Activated CD8-positive, alpha-beta memory T cell treated with anti-CD3 and anti-CD28 coated beads, Interleukin-2, amount 10 ng/mL, durations not matched to agents 7 days and 5 days (primary cell): ENCODE measurements at regions not wholly inside any gene's neighbourhood (a gene's known extent, or its start where the extent isn't known, plus 50 kb on each side); places are given as distances from the start of the nearest gene placed in this dataset.

Experiments used
- ATAC-seq: fragments of 150-1000 bp; cut with Tn5 transposase; one replicate; pipeline ENCODE4 v1.10.0; 2021; ENCODE audit warnings: moderate library complexity
- CTCF ChIA-PET: fragments of 350-600 bp; sonication (Branson Sonifier 250); formaldehyde crosslinking; loops from one replicate; lab custom pipeline; 2021; ENCODE audit warnings: antibody characterized with exemption; lab: Charles Lee
- DNase-seq: peaks from one replicate; pipeline ENCODE4 v3.0.0-alpha.2; 2020
- H3K27ac Mint-ChIP-seq: one replicate; pipeline ENCODE4 v1.8.0; 2021; ENCODE audit warnings: mild to moderate bottlenecking, mixed read lengths
- H3K27me3 Mint-ChIP-seq: one replicate; pipeline ENCODE4 v1.8.0; 2021; ENCODE audit warnings: mixed read lengths
- H3K36me3 Mint-ChIP-seq: one replicate; pipeline ENCODE4 v1.8.0; 2021; ENCODE audit warnings: mild to moderate bottlenecking, mixed read lengths
- H3K4me1 Mint-ChIP-seq: one replicate; pipeline ENCODE4 v1.8.0; 2021; ENCODE audit warnings: mixed read lengths
- H3K4me3 Mint-ChIP-seq: one replicate; pipeline ENCODE4 v1.8.0; 2021; ENCODE audit warnings: mild to moderate bottlenecking, moderate library complexity, mixed read lengths
- H3K9me3 Mint-ChIP-seq: one replicate; pipeline ENCODE4 v1.8.0; 2022; ENCODE audit warnings: low read depth, mixed read lengths

DNA sequence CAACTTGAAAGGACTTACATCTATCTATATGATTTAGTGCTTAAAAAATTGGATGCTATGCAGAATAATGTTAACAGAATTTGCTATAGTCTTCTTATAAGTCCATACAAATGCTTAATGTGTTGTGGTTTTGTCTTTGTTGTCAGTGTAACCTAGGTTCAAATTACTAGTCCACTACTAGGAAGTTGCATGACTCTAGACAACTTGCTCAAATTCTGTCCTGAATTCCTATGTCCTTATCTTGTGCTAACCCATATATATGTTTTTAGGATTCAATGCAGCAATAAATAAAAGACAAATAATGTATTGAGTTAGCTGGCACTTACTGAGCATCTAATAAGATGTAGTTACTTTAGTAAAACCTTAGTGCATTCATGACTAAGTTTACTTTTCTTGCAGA lies 276.5 kb upstream of the KCNMB2 start:
- CTCF ChIA-PET = no interaction called here
- no peak for DNase-seq
- H3K36me3 Mint-ChIP-seq = no peaks in the 10 kb centered on the region
- no peak overlapping the region for H3K27ac Mint-ChIP-seq
- no peak overlapping the region for H3K4me3 Mint-ChIP-seq
- no peak for ATAC-seq
- H3K9me3 Mint-ChIP-seq = no peaks in the 10 kb centered on the region
- H3K27me3 Mint-ChIP-seq = no peaks in the 10 kb centered on the region
- no peaks in the 10 kb centered on the region for H3K4me1 Mint-ChIP-seq

DNA sequence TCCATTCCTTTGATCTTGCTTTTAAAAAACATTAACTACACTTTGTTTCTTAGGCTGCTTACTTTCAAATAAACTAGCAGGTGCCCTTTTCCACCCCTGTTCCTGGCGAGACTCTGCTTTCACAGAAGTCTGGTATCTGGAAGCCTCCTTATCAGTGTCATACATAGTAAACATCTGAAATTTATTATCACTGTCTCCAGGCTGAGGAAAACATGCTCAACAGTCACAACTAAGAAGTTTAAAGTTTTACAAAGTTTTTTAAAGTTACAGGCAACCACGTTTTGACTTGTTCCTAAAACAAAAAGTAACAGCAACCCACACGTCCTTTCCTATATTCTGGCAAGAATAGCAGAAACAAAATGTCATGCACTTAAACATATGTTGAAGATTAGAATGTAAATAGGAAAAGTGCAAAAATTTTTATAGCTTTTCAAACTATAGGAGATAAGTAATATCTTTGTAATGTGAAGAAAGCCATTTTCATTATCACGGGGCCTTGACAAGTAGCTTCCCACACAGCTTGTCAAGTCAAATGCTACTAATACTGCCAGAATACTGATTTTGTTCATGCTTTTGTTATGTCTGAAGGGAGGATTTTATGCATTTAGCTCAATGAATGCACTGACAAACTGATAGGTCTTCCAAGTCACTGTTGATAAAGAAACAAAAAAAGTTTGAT lies 275.2 kb upstream of the KCNMB2 start:
- DNase-seq (no peak), ATAC-seq (no peak)
- Mint-ChIP-seq H3K4me3 (no peak overlapping the region), H3K27me3 (no peaks in the 10 kb centered on the region), H3K36me3 (no peaks in the 10 kb centered on the region), H3K9me3 (no peaks in the 10 kb centered on the region), H3K27ac (no peak overlapping the region), H3K4me1 (no peaks in the 10 kb centered on the region)
- CTCF ChIA-PET = no interaction called here

DNA sequence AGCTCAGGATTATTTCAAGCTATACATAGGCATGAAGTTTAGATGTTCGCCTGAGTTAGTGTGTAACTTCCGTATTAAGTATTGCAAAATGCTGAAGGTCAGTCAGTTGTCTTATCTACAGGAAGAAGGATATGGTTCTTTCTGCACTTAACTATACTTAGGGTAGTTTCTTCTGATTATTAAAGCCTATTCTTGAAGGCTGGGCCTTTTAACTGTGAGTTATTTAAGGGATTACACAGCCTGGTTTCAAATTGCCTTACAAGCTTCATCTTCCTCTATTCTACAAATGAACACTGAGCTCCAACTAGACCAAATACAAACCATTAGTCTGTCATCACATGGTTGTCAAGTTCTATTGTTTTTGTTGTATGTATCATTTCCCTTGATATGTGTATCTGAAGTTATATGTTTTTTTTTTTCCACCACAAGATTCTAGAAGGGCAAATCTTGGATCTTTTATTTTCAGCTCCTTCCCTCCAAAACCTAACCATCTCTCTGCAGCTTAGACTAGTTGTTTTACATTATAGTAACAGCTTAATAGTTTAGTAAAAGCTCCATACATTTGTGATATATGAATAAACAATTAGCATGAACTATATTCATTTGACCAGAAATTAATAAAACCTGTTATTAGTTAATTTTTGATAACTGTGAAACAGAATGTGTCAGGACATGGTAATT lies 272.9 kb upstream of the KCNMB2 start:
- ATAC-seq = no peak
- CTCF ChIA-PET = interaction anchor here (1.6 kb wide), 1 partner anchor 99 kb away, joined by 3 read pairs; no protein-coding TSS in a partner anchor

DNA sequence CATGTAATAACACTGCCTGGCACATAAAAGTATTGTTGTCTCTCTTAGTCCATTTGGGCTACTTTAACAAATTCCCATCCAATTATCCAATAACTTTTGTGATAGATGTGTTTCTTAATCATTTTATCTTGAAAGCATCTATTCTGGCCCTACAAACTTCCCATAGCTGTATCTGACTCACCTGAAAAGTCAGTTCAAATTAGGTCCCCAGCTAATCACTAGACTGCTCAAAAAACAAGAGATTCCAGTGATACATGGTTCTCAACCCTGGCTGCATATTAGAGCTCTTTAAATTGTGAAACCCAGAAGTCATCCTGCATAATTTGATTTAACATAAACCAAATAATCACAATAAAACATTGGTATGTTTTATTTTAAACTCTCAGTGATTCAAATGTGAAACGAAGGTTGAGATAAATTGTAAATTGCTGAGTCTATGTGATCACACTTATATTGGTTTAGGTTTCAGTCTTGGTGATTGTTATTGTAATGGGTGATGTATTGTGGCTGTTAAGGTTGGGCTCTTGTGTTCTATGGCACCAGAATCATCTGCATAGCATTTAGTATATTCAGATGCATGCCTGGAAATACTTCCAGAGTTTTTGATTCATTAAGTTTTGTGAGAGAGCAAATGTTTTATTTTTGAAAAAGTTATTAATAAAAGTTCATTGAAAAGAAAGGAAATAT lies 268.9 kb upstream of the KCNMB2 start:
- CTCF ChIA-PET = no interaction called here
- no peak for DNase-seq
- Mint-ChIP-seq H3K27ac (no peak overlapping the region), H3K4me3 (no peak overlapping the region), H3K4me1 (no peaks in the 10 kb centered on the region), H3K27me3 (no peaks in the 10 kb centered on the region), H3K36me3 (no peaks in the 10 kb centered on the region), H3K9me3 (no peaks in the 10 kb centered on the region)
- no peak for ATAC-seq

More for the DNA sequence above, 272.9 kb upstream of the KCNMB2 start:
- Mint-ChIP-seq H3K4me1 (no peaks in the 10 kb centered on the region), H3K27me3 (no peaks in the 10 kb centered on the region), H3K9me3 (no peaks in the 10 kb centered on the region), H3K36me3 (no peaks in the 10 kb centered on the region), H3K27ac (no peak overlapping the region), H3K4me3 (no peak overlapping the region)
- DNase-seq = no peak

DNA sequence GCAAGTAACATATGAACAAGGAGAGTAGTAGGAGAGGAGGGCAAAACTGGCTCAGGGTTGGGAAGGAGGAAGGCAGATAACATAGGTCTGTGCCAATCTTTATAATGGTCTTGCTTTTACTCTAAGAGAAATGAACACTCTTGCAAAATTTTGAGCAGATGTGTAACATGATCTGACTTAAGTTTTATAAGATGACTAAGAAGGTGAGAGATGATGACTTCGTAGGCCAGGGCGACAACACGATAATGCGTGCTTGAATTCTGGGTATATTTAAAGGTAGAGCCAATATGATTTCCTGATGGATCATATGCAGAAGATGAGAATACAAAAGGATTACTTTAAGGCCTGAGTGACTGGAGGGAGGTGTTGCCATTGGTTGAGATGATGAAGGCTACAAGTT lies 265.4 kb upstream of the KCNMB2 start:
- DNase-seq (no peak), ATAC-seq (no peak)
- Mint-ChIP-seq H3K9me3 (no peaks in the 10 kb centered on the region), H3K4me3 (no peak overlapping the region), H3K36me3 (no peaks in the 10 kb centered on the region), H3K27ac (no peak overlapping the region), H3K27me3 (no peaks in the 10 kb centered on the region), H3K4me1 (no peaks in the 10 kb centered on the region)
- CTCF ChIA-PET = no interaction called here

DNA sequence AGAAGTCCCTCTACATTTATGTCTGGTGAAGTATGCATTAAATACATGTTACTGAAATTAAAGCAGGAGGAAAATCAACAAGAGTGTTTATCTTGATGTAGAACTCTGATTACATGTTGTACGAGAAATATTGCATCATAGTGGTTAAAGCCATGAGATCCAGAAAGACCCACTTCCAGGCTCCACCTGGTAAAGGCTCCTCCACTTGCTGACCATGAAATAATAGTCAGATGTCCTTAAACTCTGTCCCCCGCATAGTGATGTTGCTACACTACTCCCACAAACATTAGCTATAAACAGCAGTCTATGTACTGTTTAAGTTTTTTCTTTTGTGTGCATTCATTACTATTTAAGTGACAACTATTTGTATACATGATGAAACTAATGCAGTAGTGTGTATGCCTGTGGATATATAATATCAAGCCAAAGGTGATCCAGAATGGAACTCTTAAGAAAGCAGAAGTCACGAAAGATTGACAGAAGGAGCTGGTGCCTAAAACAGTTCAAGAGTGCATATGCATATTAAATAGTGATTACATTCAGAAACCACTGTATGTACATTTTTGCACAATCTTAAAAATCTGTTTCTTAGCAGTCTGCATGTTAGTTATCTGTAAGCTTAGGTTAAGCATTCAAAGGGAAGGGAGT lies 264.4 kb upstream of the KCNMB2 start:
- Mint-ChIP-seq H3K27ac (no peak overlapping the region), H3K36me3 (no peaks in the 10 kb centered on the region), H3K27me3 (no peaks in the 10 kb centered on the region), H3K4me3 (no peak overlapping the region), H3K4me1 (no peaks in the 10 kb centered on the region), H3K9me3 (no peaks in the 10 kb centered on the region)
- ATAC-seq (no peak), DNase-seq (no peak)
- CTCF ChIA-PET = no interaction called here

DNA sequence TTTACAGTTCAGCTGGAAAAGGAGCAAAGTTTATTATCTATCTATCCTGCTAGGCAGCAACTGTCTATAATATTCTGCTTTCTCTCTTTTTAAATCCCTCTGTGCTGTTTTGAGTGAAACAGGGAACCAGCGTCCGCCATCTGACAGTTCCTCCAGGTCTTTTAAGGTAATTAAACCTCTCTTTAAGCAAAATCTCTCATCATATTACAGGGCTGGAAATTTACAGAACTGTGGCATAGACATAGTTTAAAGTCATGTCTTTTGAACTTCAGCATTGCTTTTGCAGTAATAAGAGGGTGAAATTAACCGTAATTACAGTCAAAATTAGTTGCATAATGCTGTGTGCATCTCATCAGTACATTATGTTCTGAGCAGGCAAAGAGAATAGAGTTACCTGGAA lies 263.4 kb upstream of the KCNMB2 start:
- H3K4me1 Mint-ChIP-seq = no peaks in the 10 kb centered on the region
- CTCF ChIA-PET = no interaction called here
- H3K4me3 Mint-ChIP-seq = no peak overlapping the region
- H3K9me3 Mint-ChIP-seq = no peaks in the 10 kb centered on the region
- DNase-seq = no peak
- H3K27me3 Mint-ChIP-seq = no peaks in the 10 kb centered on the region
- no peaks in the 10 kb centered on the region for H3K36me3 Mint-ChIP-seq
- H3K27ac Mint-ChIP-seq = no peak overlapping the region
- ATAC-seq = no peak

DNA sequence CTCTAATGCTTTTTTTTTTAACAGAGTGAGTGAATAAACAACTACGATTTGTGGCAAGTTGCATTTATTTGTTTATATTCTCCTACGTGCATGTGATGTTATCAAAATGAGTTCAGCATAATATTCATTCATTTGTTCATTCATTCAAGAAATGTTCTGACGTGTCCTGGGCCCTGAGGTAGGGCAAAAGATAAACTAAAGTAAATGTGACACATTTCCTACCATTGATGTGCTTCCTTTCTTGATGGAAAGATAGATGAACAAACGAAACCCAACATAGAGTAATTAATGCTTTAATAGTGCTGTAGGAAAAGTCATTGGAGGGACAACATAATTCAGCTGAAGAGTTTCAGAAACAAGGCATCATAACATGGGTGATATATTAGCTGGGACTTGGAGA lies 261.5 kb upstream of the KCNMB2 start:
- no peaks in the 10 kb centered on the region for H3K4me1 Mint-ChIP-seq
- no peaks in the 10 kb centered on the region for H3K27me3 Mint-ChIP-seq
- H3K27ac Mint-ChIP-seq = no peak overlapping the region
- H3K4me3 Mint-ChIP-seq = no peak overlapping the region
- ATAC-seq (no peak), DNase-seq (no peak)
- CTCF ChIA-PET = no interaction called here
- no peaks in the 10 kb centered on the region for H3K36me3 Mint-ChIP-seq
- H3K9me3 Mint-ChIP-seq = peaks cover 5% of the 10 kb centered on the region

DNA sequence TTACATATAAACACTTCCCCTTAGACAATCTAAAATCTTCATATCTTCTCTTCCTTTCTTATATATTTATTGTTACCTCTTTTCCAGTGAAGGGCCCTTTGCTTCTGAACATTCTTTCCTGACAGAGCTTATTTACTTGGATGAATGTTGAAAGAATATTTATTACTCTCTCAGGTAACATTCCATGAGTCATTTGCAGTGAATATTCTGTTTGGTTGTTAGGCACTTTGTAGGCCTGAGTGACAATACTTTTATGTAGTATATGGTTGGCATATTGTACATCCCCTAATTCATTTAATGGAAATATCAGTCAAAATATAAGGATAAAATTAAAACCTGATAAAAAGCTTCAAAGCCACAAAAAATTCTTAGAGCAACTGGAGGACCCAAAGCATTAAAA lies 260.9 kb upstream of the KCNMB2 start:
- Mint-ChIP-seq H3K4me3 (no peak overlapping the region), H3K27ac (no peak overlapping the region), H3K9me3 (peaks cover 5% of the 10 kb centered on the region), H3K27me3 (no peaks in the 10 kb centered on the region), H3K4me1 (no peaks in the 10 kb centered on the region), H3K36me3 (no peaks in the 10 kb centered on the region)
- CTCF ChIA-PET = no interaction called here
- ATAC-seq (no peak), DNase-seq (no peak)

DNA sequence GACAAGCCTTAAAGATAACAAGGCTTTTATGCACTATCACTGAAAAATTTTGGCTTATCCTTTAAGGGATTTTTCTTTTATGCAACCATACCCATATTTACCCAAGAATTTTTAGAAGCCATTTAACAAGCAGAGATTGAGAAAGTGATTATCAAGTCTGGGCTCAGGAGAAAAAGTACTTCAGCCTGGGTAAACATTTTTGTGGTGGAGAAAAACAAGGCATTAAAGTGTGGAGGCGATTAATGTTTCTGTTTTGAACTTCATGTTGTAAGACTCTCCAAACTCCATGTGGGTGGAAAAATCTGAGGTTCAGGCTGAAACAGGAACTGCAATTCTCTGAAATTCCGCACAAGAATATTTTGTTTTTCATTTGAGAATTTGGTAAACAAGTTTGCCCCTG lies 260.4 kb upstream of the KCNMB2 start:
- no peak overlapping the region for H3K27ac Mint-ChIP-seq

DNA sequence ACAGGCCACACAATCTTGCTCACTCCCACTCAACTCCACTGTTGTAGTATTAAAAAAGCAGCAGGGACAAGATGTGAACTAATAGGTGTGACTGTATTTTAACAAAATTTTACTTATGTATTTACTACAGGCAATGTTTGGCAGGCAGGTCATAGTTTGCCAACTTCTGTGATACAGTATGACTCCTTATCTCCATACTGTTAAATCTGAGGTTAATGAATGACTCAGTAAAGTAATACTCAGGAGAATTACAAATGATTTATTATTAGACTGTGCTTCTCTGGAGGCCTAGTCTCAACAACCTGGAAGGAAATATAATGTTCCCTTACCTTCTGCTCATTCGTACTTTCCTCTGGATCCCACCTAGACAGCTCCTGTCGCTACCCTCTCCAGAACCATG lies 258.6 kb upstream of the KCNMB2 start:
- Mint-ChIP-seq H3K4me3 (no peak overlapping the region), H3K27me3 (no peaks in the 10 kb centered on the region), H3K36me3 (no peaks in the 10 kb centered on the region), H3K9me3 (peaks cover 5% of the 10 kb centered on the region), H3K4me1 (no peaks in the 10 kb centered on the region), H3K27ac (no peak overlapping the region)
- no peak for ATAC-seq
- no peak for DNase-seq
- CTCF ChIA-PET = no interaction called here

More for the DNA sequence above, 260.4 kb upstream of the KCNMB2 start:
- Mint-ChIP-seq H3K9me3 (peaks cover 5% of the 10 kb centered on the region), H3K4me1 (no peaks in the 10 kb centered on the region), H3K36me3 (no peaks in the 10 kb centered on the region), H3K27me3 (no peaks in the 10 kb centered on the region), H3K4me3 (no peak overlapping the region)
- no peak for DNase-seq
- CTCF ChIA-PET = no interaction called here
- ATAC-seq = no peak

DNA sequence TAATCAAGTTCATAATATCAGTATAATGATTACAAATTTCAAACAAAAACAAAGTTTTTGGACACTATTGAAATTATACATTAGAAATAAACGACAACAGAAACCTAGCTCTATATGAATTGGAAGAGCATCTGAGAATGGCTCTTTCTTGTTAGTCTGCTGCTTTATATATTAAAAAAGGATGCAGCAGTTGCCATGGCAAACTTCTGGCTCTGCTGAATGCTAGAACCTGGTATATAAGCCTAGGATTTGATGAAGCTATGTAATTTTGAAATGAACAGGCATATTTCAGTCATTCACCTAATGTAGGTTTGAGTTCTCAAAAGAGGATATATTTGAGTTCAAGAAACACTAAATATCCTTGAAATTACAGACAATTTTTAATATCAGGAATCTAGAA lies 252.7 kb upstream of the KCNMB2 start:
- CTCF ChIA-PET = interaction anchor here (0.8 kb wide), 1 partner anchor 347 kb away, joined by 3 read pairs; no protein-coding TSS in a partner anchor
- Mint-ChIP-seq H3K27ac (no peak overlapping the region), H3K36me3 (no peaks in the 10 kb centered on the region), H3K27me3 (no peaks in the 10 kb centered on the region), H3K9me3 (peaks cover 7% of the 10 kb centered on the region), H3K4me1 (no peaks in the 10 kb centered on the region), H3K4me3 (no peak overlapping the region)
- ATAC-seq (no peak), DNase-seq (no peak)

DNA sequence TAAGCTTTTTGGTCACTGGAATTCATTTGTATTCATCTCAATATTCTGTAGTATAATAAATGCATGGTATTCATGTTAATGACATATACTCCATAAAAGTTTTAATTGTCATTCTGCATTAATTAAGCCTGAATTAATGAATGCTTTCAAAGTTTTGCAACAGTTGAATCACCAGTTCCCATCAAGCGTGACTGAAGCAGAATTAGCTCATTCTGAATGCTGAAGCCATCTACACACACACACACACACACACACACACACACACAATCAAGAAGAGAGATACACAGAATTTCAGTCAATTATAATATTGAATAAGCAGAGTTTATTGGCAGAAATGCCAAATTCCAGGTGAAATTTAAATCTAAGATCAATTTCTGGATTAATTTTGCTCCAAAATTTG lies 252.1 kb upstream of the KCNMB2 start:
- no peak for DNase-seq
- no peak for ATAC-seq
- H3K4me3 Mint-ChIP-seq = no peak overlapping the region
- H3K36me3 Mint-ChIP-seq = no peaks in the 10 kb centered on the region
- peaks cover 6% of the 10 kb centered on the region for H3K9me3 Mint-ChIP-seq
- CTCF ChIA-PET = no interaction called here
- no peak overlapping the region for H3K27ac Mint-ChIP-seq
- no peaks in the 10 kb centered on the region for H3K4me1 Mint-ChIP-seq
- H3K27me3 Mint-ChIP-seq = no peaks in the 10 kb centered on the region
